ENCODE measurements at regions not wholly inside any gene's neighbourhood (a gene's known extent, or its start where the extent isn't known, plus 50 kb on each side); places are given as distances from the start of the nearest gene placed in this dataset.

GRCh38 chr2:165033402-165033801, 78.1 kb upstream of the SLC38A11 start:
- Histone ChIP-seq H3K4me2 (ENCODE audit: low read length) (no peak overlapping the region), H2AFZ (ENCODE audit: low read depth, low read length) (no peak overlapping the region), H3K27me3 (ENCODE audit: insufficient read depth, low read depth, low read length) (no peaks in the 10 kb centered on the region), H3K27ac (ENCODE audit: low read length) (no peak overlapping the region), H3K9me3 (ENCODE audit: low read length) (no peaks in the 10 kb centered on the region), H3F3A (ENCODE audit: insufficient read depth, low read length, poor library complexity, severe bottlenecking) (no peaks in the 10 kb centered on the region), H3K36me3 (ENCODE audit: insufficient read depth, low read length) (no peaks in the 10 kb centered on the region), H3K79me2 (replicated peaks; ENCODE audit: insufficient read depth, low read length) (no peaks in the 10 kb centered on the region), H4K20me1 (ENCODE audit: insufficient read depth) (no peaks in the 10 kb centered on the region), H3K4me3 (ENCODE audit: low read length) (no peak overlapping the region), H3K9ac (ENCODE audit: low read length) (no peak overlapping the region), H3K9me2 (ENCODE audit: insufficient read depth, low read length) (no peaks in the 10 kb centered on the region)
- TF ChIP-seq REST (IDR thresholded peaks at IDR 0.05; ENCODE audit: borderline replicate concordance) = no peak
- TF ChIP-seq RAD21 (conservative IDR thresholded peaks at IDR 0.05) = no peak
- no peak for TF ChIP-seq EZH2 (IDR thresholded peaks at IDR 0.05; ENCODE audit: borderline replicate concordance, insufficient read depth, low read length, poor library complexity, severe bottlenecking)
- TF ChIP-seq TAF1 (IDR thresholded peaks at IDR 0.05; ENCODE audit: low read depth) = no peak
- no peak for TF ChIP-seq SMC3 (conservative IDR thresholded peaks at IDR 0.05; ENCODE audit: poor library complexity)

GRCh38 chr2:165032559-165032958, 77.2 kb upstream of the SLC38A11 start:
- H3K79me2 ChIP-seq (replicated peaks; ENCODE audit: insufficient read depth, low read length) = no peaks in the 10 kb centered on the region
- H3F3A ChIP-seq (ENCODE audit: insufficient read depth, low read length, poor library complexity, severe bottlenecking) = no peaks in the 10 kb centered on the region
- no peaks in the 10 kb centered on the region for H3K9me2 ChIP-seq (ENCODE audit: insufficient read depth, low read length)
- H3K27ac ChIP-seq (ENCODE audit: low read length) = no peak overlapping the region
- no peak overlapping the region for H3K4me3 ChIP-seq (ENCODE audit: low read length)
- no peaks in the 10 kb centered on the region for H3K9me3 ChIP-seq (ENCODE audit: low read length)
- H3K9ac ChIP-seq (ENCODE audit: low read length) = no peak overlapping the region
- no peaks in the 10 kb centered on the region for H3K36me3 ChIP-seq (ENCODE audit: insufficient read depth, low read length)
- no peaks in the 10 kb centered on the region for H4K20me1 ChIP-seq (ENCODE audit: insufficient read depth)
- TF ChIP-seq SMC3 (conservative IDR thresholded peaks at IDR 0.05; ENCODE audit: poor library complexity) (no peak), CTCF (IDR thresholded peaks at IDR 0.05; ENCODE audit: poor library complexity, severe bottlenecking) (no peak), MXI1 (conservative IDR thresholded peaks at IDR 0.05; ENCODE audit: poor library complexity, severe bottlenecking) (no peak), EP300 (conservative IDR thresholded peaks at IDR 0.05; ENCODE audit: poor library complexity, severe bottlenecking) (no peak), EZH2 (IDR thresholded peaks at IDR 0.05; ENCODE audit: borderline replicate concordance, insufficient read depth, low read length, poor library complexity, severe bottlenecking) (no peak), REST (IDR thresholded peaks at IDR 0.05; ENCODE audit: borderline replicate concordance) (no peak), RAD21 (conservative IDR thresholded peaks at IDR 0.05) (no peak), TAF1 (IDR thresholded peaks at IDR 0.05; ENCODE audit: low read depth) (no peak), POLR2AphosphoS5 (IDR thresholded peaks at IDR 0.05) (no peak)
- no peak overlapping the region for H3K4me2 ChIP-seq (ENCODE audit: low read length)
- no peaks in the 10 kb centered on the region for H3K27me3 ChIP-seq (ENCODE audit: insufficient read depth, low read depth, low read length)
- H2AFZ ChIP-seq (ENCODE audit: low read depth, low read length) = no peak overlapping the region
